ENCODE measurements at regions not wholly inside any gene's neighbourhood (a gene's known extent, or its start where the extent isn't known, plus 50 kb on each side); places are given as distances from the start of the nearest gene placed in this dataset.

GRCh38 chr7:156445997-156446761 lies 194.4 kb upstream of the RNF32 start:
- DNase-seq = no peak

DNA sequence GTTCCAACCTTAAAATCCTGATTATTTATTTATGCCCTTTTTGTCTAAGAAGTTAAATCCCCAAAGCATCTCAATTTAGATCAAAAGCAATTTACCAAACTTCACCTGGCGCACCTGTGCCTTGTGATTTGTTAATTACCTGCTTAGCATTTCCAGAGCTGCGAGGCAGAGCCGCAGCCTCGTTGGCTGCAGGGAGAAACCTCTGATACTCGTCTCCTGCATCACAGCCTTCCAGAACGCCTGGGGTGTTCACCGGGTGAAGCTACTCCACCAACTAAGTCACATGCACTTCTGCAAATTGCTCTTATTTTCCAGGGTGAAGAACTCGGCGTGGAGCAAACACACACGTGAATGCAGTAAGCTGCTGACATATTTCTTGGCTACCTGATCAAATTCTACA lies 198.1 kb upstream of the RNF32 start:
- no peak for DNase-seq

- DNase-seq = no peak
Measured at GRCh38 chr7:156440456-156440855, 200.1 kb upstream of the RNF32 start.

- DNase-seq = no peak
Measured at GRCh38 chr7:156438011-156438410, 202.6 kb upstream of the RNF32 start.

GRCh38 chr7:156437021-156437614 lies 203.5 kb upstream of the RNF32 start:
- DNase-seq = no peak

- DNase-seq = no peak
Measured at GRCh38 chr7:156435486-156436231, 204.9 kb upstream of the RNF32 start.

DNA sequence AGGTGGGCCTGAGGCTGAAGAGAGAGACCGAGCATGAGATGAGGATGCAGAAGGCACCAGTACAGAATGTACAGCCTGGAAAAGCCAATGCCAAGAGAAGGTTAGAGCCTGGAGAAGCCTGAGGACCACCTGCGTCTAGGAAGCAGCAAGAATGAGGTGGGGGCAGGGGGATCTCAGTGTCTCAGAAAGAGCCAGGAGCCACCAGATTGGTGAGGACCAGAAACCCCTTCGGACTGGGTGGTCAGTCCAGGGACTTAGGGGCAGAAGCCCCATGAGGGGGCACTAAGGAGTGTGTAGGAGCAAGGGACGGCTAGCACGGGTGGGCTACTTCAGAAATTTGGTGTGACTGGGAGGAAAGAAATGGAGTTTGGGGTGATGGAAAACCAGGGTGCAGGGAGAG lies 205.9 kb upstream of the RNF32 start:
- DNase-seq = no peak

DNA sequence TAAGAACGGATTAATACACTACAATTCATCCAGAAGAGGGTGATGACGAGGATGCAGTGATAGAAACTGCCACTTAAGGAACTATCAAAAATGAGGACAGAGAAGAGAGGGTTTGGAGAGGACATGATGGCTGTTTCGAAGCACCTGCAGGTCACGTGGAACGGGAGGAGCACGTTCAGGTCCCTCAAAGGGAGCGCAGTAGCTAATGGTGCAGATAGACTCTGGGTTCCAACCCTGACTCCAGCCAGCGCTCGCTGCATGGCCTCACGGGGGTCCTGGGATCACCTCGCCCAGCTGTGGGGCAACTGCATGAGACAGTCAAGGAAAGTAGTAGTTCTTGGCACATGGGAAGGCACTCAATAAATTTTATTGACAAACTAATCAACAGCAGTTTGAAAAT lies 208.6 kb upstream of the RNF32 start:
- DNase-seq = no peak

DNA sequence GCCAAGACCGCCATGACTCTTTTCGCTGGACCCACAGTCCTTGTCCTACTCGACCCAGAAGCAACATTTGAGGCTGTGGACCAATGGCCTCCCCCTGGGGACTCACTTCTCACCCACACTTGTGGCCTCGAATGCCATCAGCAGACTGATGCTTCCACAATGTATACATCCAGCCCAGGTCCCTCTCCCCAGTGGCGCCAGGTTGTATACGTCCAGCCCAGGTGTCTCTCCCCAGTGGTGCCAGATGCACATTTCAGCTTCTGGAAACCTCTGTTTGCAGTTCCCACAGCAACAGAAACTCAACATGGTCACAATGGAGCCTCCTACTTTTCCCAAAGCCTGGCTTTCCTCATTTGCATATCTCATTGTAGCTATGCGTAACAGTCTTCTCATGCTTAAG lies 210.5 kb upstream of the RNF32 start:
- no peak for DNase-seq

DNA sequence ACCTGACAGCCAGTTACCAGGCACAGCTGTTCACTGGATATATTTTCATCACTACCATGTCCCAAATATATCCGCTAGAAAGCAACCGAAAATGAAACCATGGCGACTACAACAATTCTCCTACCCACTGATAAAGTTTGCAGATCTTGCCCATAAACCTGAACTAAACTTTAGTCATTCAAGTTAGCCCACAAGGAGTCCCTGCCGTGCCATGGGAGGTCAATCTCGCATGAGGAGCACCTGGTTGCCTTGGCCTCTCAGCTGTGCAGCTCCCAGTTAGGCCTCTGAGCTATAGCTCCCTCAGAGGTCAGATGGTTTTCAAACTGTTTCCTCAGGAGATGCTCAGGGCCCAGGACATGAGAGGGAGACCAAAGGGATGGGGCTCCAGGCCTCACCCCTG lies 211.1 kb upstream of the RNF32 start:
- no peak for DNase-seq

DNA sequence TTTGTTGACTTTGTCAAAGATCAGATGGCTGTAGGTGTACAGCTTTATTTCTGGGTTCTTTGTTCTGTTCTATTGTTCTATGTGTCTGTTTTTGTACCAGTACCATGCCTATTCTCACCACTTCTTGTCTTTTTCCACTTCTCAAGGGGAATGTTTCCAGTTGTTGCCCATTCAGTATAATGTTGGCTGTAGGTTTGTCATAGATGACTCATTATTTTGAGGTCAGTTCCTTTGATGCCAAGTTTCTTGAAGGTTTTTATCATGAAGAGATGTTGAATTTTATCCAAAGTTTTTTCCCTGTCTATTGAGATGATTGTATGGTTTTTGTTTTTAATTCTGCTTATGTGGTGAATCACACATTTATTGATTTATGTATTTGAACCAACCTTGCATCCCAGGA lies 216.7 kb upstream of the RNF32 start:
- no peak for DNase-seq

DNA sequence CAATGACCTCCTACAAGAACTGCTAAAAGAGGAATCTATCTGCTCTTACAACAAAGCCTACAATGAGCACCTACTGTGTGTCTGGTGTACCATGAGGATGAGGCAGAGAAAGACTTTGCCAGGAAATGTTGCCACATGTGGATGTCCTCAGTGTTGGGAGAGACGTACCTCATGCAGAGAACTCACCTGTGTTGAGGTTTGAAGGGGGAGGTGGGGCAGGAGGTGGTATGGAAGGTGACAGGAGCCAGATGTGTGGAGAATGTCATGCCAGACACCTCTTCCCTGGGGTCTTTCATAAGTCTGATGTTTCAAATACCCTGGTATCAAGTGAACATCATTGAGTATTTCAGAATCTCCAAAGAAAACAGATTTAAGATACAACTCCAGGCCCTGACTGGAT lies 220.1 kb upstream of the RNF32 start:
- no peak for DNase-seq

GRCh38 chr7:156419782-156420181 lies 220.8 kb upstream of the RNF32 start:
- DNase-seq = no peak

- DNase-seq = no peak
Measured at GRCh38 chr7:156402255-156402654, 238.3 kb upstream of the RNF32 start.

- no peak for DNase-seq
Measured at GRCh38 chr7:156401617-156402016, 239.0 kb upstream of the RNF32 start.

DNA sequence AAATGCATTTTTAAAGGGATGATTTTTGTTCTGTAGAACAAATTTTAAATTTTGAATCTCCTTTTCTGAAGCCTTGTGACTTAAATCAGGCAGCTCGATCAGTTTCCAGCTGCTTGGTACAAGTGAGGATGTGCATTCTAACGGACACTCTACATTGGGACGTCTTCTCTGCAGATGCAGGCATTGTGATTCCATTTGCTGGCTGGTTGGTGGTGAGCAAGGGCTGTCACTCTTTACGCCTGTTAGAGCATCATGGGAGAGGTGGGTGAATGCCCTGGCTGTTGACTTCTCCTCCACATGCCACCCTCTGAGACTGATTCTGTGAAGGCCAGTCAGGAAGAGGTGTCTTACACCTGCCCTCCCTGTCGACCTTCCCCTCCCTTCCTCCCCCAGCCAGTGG lies 240.5 kb upstream of the RNF32 start:
- no peak for DNase-seq

DNA sequence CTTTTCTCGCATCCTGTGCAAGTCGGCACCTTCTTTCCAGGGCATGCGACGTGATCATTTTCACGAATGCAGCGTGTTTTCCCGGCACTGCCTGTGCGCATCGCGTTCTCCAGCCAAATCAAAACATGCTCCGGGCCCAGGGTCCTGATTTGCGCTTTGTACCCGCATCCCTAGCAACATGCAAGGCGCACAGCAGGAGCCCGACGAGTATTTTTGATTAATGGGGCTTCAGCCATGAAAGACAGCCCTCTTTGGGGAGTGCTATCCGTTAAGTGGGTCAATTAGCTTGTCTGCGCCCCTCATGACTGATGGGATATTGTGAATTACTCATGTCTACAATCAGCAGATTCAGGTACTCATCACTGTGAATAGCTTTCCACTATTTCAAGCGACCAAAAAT lies 243.3 kb upstream of the RNF32 start:
- no peak for DNase-seq

GRCh38 chr7:156389116-156389692 lies 251.4 kb upstream of the RNF32 start:
- DNase-seq = no peak

DNA sequence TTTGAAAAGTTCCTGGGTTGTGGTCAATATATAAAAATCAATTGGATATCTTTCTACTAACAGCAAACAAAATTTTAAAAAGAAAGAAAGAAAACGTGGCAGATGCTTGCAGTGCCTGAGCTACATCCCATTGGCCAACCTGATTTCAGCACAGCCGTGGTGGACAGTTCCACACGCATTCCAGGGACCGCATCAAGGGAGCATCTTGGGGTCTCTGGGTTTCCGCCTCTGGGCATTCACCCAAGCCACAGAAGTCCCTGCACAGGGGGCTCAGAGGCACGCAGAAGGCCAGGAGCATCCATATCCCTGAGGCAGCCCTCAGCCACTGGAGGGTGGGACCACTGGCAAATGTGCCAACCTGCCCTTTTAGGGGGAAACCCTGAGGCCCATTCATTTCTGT lies 254.5 kb upstream of the RNF32 start:
- DNase-seq = no peak

DNA sequence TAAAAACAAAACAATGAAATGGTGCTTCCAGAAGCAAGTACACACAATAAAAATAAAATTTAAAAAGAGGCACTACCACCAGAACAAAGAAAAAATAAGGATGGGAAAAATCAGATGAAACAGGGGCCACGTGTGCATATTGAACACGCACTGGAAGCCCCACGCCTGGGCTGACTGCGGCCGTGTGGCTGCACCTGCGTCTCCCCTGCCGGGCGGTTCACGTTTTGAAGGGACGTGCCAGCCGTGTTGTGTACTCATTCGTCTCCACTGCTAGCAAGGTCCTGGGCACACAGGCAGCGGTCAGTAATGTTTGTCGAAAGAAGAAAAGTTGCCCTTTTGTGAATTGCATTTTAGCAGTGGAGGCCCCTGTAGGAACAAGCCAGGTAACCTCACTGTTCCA lies 255.9 kb upstream of the RNF32 start:
- DNase-seq = no peak

GRCh38 chr7:156383526-156383925 lies 257.0 kb upstream of the RNF32 start:
- DNase-seq = no peak

DNA sequence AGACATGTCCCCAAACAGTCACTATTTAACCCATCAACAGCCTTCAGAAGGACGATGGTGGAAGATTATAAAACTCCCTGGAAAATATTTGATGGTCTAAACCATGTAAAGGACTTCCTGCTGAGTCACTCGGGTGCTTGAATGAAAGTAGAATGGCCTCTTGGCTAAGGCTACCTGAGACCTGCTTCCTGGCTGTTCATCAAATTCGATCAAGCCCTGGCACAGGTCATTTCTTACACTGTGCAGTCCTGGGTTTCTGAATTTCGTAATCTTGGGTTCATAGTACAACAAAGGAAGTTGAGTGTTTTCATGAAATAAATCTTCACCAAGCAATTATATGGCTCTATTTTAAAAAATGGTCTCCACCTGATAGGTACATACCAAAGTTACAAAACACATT lies 260.3 kb upstream of the RNF32 start:
- DNase-seq = no peak

- DNase-seq = no peak
Measured at GRCh38 chr7:156379324-156380070, 261.1 kb upstream of the RNF32 start.
